ENCODE measurements at regions not wholly inside any gene's neighbourhood (a gene's known extent, or its start where the extent isn't known, plus 50 kb on each side); places are given as distances from the start of the nearest gene placed in this dataset.

DNA sequence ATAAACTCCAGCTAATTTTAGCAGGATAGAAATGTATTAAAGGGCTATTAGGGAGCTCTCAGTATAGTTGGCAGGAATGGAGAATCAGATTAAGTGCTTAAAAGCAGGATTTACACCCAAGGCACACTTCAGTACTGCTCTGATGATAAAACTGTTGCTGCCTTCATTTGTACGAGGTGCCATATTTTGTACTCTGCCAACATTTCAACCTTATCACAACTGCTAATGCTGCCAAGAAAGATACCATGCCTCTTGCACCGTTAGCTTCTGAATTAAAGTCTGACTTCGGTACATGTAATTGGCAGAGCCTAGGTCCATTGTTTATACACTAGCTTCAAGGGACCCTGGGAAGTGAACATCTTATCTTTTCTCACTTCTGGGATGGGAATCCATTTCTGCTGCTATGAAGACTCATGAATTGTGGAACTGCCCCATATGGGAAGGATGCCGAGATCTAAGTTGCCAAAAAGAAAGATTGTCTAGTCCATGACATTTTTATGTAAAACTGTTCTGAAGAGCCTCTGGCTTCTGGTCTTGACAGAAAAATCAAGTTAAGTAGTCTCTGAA is 624.0 kb upstream of the IGFBP7 start:
- TF ChIP-seq, protein P1, sequence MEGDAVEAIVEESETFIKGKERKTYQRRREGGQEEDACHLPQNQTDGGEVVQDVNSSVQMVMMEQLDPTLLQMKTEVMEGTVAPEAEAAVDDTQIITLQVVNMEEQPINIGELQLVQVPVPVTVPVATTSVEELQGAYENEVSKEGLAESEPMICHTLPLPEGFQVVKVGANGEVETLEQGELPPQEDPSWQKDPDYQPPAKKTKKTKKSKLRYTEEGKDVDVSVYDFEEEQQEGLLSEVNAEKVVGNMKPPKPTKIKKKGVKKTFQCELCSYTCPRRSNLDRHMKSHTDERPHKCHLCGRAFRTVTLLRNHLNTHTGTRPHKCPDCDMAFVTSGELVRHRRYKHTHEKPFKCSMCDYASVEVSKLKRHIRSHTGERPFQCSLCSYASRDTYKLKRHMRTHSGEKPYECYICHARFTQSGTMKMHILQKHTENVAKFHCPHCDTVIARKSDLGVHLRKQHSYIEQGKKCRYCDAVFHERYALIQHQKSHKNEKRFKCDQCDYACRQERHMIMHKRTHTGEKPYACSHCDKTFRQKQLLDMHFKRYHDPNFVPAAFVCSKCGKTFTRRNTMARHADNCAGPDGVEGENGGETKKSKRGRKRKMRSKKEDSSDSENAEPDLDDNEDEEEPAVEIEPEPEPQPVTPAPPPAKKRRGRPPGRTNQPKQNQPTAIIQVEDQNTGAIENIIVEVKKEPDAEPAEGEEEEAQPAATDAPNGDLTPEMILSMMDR (IDR thresholded peaks at IDR 0.05) = no peak
- TF ChIP-seq POLR2A (IDR thresholded peaks at IDR 0.05) (no peak), POLR2AphosphoS5 (IDR thresholded peaks at IDR 0.05) (no peak)

Measured in transverse colon (tissue), 4 donors.